RWPE2 (cell line): ENCODE measurements at regions not wholly inside any gene's neighbourhood (a gene's known extent, or its start where the extent isn't known, plus 50 kb on each side); places are given as distances from the start of the nearest gene placed in this dataset.

ENCODE experiments used
- ATAC-seq: fragments of 200-7000 bp; cut with Tn5 transposase; 3 replicates; pipeline ENCODE4 v1.9.1; 2021; ENCODE audit warnings: low read depth
- DNase-seq: peaks from one replicate; pipeline ENCODE4 v3.0.0-alpha.2; 2020; ENCODE audit warnings: low spot score
- H3K27ac ChIP-seq: fragments of 450-650 bp; 2 replicates; pipeline ENCODE4 v1.5.1; 2017; ENCODE audit warnings: mild to moderate bottlenecking; ENCODE audit not compliant: poor library complexity, severe bottlenecking
- H3K27me3 ChIP-seq: fragments of 250-450 bp; sonication (Bioruptor Pico); 2 replicates; pipeline ENCODE4 v1.5.1; 2021; ENCODE audit warnings: mild to moderate bottlenecking, moderate library complexity; ENCODE audit not compliant: insufficient read depth, poor library complexity, severe bottlenecking
- H3K36me3 ChIP-seq: fragments of 250-450 bp; sonication (Bioruptor Pico); 2 replicates; pipeline ENCODE4 v1.5.1; 2020; ENCODE audit warnings: low read depth, mild to moderate bottlenecking, moderate library complexity
- H3K4me1 ChIP-seq: fragments of 250-450 bp; sonication (Bioruptor Pico); 2 replicates; pipeline ENCODE4 v1.5.1; 2021; ENCODE audit warnings: mild to moderate bottlenecking, moderate library complexity; ENCODE audit not compliant: insufficient read depth, poor library complexity, severe bottlenecking
- H3K4me3 ChIP-seq: fragments of 250-450 bp; sonication (Bioruptor Pico); 2 replicates; pipeline ENCODE4 v1.5.1; 2021; ENCODE audit warnings: mild to moderate bottlenecking, moderate library complexity; ENCODE audit not compliant: severe bottlenecking
- H3K9me3 ChIP-seq: fragments of 250-450 bp; sonication (Bioruptor Pico); 2 replicates; pipeline ENCODE4 v1.5.1; 2021; ENCODE audit warnings: mild to moderate bottlenecking, moderate library complexity; ENCODE audit not compliant: severe bottlenecking
- CTCF ChIP-seq: fragments of 450-650 bp; IDR thresholded peaks from one replicate; pipeline ENCODE4 v1.5.1; 2017; ENCODE audit warnings: mild to moderate bottlenecking, moderate library complexity; ENCODE audit not compliant: poor library complexity, severe bottlenecking

- DNase-seq, result no peak
- no peak overlapping the region for H3K4me3 ChIP-seq
- no peaks in the 10 kb centered on the region for H3K4me1 ChIP-seq
- no peaks in the 10 kb centered on the region for H3K9me3 ChIP-seq
- H3K36me3 ChIP-seq, result no peaks in the 10 kb centered on the region
- H3K27ac ChIP-seq, result no peak overlapping the region
- ATAC-seq, result no peak
- H3K27me3 ChIP-seq, result no peaks in the 10 kb centered on the region
- no peak for TF ChIP-seq CTCF
Measured at GRCh38 chrX:144334577-144334976, 450.7 kb downstream of the UBE2NL start.

GRCh38 chrX:144335402-144335801 is 451.5 kb downstream of the UBE2NL start:
- Histone ChIP-seq H3K4me1 (no peaks in the 10 kb centered on the region), H3K9me3 (no peaks in the 10 kb centered on the region), H3K27me3 (no peaks in the 10 kb centered on the region), H3K36me3 (no peaks in the 10 kb centered on the region), H3K4me3 (no peak overlapping the region), H3K27ac (no peak overlapping the region)
- ATAC-seq (no peak), DNase-seq (no peak)
- TF ChIP-seq CTCF, result no peak

- Histone ChIP-seq H3K27me3 (no peaks in the 10 kb centered on the region), H3K9me3 (no peaks in the 10 kb centered on the region), H3K36me3 (no peaks in the 10 kb centered on the region), H3K4me1 (no peaks in the 10 kb centered on the region), H3K27ac (no peak overlapping the region), H3K4me3 (no peak overlapping the region)
- TF ChIP-seq CTCF, result no peak
- ATAC-seq, result no peak
- no peak for DNase-seq
Measured at GRCh38 chrX:144379156-144379555, 495.3 kb downstream of the UBE2NL start.

- Histone ChIP-seq H3K27ac (no peak overlapping the region), H3K27me3 (no peaks in the 10 kb centered on the region), H3K36me3 (no peaks in the 10 kb centered on the region), H3K9me3 (no peaks in the 10 kb centered on the region), H3K4me1 (no peaks in the 10 kb centered on the region), H3K4me3 (no peak overlapping the region)
- ATAC-seq (no peak), DNase-seq (no peak)
- no peak for TF ChIP-seq CTCF
Measured at GRCh38 chrX:144388738-144389137, 504.9 kb downstream of the UBE2NL start.
